GM03348 (cell line): ENCODE measurements at regions not wholly inside any gene's neighbourhood (a gene's known extent, or its start where the extent isn't known, plus 50 kb on each side); places are given as distances from the start of the nearest gene placed in this dataset.

ENCODE experiments used
- DNase-seq: peaks from one replicate; pipeline ENCODE4 v3.0.0; 2012; ENCODE audit warnings: low spot score

DNA sequence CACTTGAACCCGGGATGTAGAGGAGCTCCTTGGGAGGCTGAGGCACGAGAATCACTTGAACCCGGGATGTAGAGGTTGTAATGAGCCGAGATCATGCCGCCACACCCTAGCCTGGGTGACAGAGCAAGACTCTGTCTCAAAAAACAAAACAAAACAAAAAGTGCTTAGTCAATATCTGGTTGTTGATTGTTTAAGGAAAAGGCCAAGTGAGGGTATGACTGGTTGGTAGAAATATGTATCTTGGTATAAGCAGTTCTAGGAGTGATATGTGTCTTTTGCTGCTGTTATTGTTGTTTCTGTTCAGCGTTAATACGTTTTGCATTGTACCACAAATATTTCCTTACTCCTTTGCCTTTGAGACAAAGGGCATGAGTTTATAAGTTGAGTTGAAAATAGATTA lies 210.7 kb upstream of the DMRT1 start:
- no peak for DNase-seq

DNA sequence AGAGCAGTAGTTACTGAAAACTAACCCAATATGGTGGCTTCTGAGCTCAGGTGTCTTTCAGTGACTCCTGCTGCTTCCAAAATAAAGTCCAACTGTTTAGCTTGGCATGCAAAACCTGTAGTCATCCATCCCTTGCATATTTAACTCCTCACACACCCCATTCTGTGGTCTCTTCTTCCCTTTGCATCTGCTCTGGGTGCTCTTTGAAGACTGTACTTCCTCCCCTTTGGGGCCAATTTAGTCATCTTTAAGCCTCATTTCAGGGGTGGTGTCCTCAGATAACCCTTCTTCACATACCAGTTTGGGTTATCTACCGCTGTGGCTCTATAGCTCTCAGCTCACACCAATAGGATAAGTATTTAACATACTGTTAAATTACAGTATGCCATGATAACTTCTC lies 209.9 kb upstream of the DMRT1 start:
- DNase-seq, result no peak

DNA sequence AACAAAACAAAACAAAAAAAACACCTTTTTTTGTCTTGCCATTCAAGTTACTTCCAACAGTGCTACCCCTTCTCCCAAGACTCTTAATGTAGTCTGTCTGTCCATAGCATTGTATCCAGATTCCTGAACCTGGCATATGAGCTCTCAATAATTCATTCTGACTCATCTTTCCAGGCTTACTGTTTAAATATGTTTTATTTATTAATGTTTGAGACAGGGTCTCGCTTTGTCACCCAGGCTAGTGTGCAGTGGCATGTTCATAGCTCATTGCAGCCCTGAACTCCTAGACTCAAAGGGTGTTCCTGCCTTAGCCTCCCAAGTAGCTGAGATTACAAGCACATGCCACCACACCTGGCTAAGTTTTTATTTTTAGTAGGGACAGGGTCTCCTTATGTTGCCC lies 208.0 kb upstream of the DMRT1 start:
- no peak for DNase-seq

DNA sequence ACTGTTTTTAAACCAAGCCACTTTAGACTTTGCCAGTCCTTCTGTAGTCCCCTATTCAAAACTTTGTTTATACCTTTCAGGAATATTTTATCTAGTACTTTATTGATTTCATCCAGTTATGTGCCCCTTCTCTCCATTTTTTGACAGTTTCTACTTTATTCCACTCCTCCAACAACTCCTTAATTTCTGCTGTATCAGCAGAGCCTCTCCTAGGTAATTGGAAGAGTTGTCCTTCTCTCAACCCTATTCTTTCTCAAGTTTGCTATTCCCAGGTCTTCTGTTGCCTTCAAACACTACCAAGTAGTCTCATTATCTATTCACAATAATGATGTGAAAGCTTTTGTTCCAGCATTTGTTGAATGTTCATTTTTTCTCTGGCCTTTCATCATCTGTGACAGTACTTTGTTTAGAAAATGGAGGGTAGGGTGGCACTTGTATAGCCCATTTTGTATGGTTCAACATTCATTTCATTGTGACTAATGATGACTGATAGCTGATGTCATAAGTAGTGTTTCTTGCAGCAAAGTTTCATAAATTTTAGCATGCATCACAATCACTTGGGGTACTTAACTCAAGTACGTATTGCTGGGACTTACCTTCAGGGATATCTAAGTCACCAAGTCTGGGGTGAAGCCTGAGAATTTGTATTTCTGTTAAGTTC lies 204.4 kb upstream of the DMRT1 start:
- no peak for DNase-seq

DNA sequence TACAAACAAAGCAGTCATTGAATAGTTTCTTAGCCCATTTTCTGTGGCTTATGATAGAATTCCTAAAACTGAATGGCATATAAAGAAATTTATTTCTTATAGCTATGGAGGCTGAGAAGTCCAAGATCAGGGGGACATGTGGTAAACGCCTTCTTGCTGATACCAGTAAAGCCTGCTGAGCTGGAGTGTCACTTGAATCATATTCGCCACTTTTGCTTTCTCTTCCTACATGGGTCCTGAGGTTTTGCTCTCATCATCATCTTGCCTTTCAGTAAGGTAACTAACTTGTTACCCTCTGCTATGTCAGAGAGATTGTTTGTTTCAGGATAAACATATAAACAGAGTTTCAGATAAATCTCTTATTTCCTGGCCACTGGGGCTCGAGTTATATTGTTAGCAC lies 203.3 kb upstream of the DMRT1 start:
- DNase-seq, result no peak

DNA sequence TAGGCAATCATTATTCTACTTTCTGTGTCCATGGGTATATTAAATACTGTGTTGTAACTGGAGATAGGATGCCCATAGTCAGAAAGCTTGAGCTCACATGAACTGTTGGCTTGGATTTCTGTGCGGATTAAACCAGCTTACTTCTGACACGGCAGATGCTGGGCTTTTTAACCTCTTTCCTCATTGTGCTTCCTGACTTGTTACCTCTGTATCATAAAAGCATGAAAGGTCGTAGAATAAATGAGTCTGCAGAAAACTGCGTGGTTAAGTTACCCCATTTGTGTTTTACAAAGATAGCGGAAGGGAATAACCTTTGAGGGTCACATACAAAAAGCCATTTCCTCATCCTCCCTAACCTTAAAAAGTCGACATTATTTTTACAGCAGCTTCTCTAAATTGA lies 199.5 kb upstream of the DMRT1 start:
- no peak for DNase-seq

DNA sequence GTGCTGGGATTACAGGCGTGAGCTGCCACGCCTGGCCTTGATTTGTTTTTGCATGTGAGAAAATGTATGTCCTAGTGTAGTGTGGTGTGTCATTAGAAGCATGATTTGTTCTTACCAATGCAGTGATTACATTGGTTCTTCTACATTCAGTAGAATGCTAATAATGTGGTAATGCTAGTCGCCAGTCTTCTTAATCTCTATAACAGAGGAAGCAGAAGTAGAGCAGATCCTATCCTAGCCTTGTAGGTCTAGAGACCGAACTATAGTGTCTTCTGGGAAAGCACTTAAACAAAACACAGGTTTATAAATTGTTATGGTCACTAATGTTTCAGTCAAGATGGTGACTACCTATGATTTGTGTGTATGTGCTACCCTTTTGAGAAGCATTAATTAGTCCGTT lies 197.5 kb upstream of the DMRT1 start:
- DNase-seq, result no peak

DNA sequence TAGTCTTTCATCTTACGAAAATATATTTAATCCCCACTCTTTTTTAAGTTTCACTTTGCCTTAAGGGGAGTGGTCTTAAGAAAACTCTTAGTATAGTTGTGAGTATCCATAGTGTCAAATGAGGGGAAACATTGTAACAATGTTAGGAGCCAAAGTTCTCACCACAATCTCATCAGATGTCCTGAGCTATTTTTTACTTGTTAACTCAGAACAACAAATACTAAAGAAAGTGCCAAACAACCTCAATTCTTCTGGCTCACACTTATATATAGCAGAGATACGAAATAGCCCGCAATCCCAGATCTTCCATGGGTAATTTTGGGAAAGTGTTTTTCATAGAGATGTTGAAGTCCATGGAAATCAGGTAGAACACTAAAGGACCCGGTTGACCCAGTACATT lies 194.0 kb upstream of the DMRT1 start:
- DNase-seq, result no peak

DNA sequence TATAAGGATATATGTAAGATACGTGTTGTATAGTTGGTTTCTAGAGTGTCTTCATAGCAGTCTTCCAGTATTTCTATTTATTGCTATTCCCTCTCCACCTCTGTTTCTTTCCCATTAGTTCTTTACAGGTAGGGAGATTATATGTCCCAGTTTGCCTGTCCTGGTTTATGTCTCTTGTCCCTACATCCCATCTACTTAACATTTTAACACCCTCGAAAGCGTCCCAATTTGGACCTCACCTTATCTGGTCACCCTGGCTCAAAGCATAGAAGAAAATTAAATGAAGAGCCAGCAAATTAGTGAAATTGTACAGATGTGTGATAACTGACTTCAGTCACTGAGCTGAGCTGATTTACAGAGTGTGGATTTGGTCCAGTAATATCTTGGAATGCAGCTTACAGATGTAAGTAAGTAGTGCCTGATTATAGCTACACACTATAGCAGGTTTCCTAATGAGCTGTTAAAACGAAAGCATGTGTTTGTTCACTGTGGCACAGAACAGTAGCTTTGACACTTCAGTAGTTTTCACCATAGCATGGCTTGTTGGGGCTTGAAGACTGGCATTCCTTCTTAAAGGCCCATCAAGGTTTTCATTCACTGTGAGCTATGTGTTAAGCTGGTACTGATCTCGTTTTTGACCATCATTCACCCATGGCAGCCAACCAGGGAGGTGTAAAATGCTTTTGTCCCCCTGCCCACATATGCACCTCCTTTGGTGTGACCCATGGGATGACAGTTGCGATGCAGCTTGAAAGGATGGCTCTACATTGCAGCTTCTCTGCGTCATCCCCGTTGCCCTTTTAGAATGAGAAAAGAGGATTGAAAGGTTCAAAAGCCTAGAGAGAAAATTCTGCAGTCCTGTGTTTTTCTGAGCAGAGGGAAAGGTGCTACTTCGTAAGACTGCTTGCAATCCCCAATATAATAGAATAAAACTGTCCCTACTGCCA lies 192.1 kb upstream of the DMRT1 start:
- DNase-seq, result no peak

DNA sequence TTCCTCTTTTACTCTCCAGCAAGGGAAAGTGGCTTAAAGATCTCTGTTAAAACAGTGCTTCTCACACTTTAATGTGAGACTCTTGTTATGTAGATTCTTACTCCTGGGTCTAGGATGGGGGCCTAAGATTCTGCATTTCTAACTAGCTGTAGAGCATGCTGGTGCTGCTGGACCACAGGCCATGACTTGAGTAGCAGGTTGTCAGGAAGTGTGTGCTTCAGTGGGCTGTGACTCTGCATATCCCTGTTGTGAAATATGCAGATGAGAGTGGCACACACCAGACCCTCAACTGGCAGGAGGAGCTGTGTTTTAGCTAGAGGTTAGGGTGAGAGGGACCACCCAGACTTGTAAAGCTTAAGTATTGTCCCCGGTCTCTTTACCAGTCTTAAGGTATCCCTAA lies 191.1 kb upstream of the DMRT1 start:
- DNase-seq, result peak; percentile 31

DNA sequence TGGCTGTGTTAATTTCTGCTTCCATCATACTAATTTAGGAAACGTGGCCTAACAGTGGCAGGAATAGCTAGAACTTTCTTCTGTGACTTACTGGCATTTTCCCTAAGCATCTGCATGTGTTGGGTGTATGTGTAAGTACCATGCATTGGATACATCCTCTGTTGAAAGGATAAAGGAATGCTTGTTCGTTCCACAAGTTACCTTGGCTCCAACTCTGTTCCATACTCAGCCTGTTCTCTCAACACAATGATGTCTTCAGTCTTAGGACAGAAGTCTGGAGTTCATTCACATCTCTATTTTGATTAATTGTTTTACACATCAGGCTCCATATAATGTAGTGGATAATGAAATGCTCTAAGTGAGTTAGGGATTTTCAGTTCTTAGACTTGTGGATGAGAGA lies 190.1 kb upstream of the DMRT1 start:
- no peak for DNase-seq

DNA sequence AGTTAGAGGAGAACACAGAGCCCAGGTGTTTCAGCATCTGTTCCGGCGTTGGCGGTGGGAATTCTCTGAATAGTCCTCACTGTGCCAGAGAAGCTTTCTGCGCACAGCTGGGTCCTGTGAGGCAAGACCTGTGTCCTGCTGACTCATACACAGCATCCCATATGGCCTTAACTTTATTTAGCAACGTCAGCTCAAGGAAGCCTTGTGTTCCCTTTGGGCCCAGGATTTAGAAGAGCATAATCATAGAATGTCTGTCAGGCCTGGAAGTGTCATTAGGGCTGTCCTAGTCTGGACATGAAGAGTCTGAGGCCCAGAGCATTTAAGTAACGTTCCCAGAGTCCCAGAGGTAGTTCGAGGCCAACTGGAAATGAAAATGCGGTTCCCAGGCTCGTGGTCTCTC lies 188.6 kb upstream of the DMRT1 start:
- no peak for DNase-seq

DNA sequence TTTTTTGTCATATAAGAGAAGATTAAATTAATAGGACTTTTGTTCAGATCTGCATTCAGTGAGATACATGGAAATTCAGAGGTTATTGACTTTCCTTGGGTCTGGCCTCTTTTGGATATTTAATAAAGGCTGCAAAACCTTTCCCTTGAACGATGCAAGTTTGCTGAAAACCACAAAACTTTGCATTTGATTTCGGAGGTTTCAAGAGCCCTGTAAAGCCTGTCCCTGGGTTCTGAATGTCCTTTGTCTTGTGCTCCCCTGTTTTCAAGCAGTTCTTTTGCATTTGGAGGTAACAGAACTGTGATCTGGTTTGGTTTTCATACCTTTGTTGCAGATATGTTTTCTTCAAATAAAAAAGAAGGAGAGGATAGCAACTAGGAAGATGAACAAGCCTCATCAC lies 188.1 kb upstream of the DMRT1 start:
- DNase-seq, result no peak

DNA sequence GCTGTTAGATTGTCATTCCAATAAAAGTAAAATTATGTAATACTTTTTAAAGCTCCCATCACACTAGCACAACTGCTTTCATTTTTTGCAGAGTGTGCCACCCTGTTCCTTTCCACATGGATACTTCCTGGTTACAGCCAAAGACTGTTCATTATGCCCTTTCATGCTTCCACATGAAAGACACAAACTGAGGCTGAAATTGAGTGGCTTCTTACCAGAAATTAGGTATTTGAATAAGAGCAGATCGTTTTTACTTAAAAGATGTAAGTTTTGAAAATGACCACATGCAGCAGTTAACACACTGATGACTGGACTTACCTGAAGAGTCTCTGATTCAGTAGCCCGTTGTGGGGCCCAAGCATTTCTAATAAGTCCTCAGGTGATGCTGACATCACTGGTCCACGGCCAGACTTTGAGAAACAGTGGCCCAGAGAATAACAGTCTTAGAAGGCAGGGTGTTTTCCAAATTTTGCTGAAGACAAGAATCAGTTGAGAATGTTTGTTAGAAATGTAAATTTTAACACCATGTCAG lies 187.6 kb upstream of the DMRT1 start:
- DNase-seq, result no peak

DNA sequence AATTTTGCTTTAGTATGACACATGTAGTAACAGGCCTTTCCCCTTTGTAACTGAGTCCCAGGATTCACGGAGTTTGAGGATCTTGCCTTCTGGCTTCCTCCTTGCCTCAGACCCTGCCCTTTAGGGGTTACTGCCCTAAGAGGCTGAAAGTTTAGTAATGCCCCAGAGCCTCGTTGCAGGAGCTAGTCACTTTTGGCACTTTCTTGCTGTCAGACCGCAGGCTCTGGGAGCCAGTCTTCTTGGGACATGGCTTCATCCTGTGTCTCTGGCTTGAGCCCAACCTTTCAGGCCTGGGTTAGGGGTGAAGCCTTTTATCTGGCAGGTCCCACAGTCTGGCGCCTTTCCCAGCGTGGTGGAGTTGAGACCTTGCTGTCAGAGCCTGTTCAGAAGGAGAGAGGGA lies 185.6 kb upstream of the DMRT1 start:
- no peak for DNase-seq

DNA sequence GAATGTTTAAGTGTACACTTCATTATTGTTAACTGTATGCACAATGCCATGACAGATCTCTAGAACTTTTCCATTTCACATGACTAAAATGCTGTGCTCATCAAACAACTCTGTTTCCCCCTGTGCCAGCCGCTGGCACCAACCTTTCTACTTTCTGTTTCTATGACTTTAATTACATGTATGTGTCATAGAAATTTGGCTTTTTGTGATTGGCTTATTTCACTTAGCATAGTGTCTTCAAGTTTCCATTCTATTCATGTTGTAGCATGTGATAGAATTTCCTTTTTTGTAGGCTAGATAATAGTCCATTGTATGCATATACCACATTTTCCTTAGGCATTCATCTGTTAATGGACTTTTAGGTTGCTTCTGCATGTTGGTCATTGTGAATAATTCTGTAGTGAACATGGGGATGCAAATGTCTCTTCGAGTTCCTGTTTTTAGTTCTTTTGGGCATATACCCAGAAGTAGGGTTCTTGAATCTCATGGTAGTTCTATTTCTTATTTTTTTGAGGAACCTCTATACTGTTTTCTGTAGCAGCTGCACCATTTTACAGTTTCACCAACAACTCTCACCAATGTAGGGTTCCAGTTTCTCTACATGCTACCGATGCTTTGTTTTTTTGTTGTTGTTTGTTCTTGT lies 184.4 kb upstream of the DMRT1 start:
- no peak for DNase-seq

DNA sequence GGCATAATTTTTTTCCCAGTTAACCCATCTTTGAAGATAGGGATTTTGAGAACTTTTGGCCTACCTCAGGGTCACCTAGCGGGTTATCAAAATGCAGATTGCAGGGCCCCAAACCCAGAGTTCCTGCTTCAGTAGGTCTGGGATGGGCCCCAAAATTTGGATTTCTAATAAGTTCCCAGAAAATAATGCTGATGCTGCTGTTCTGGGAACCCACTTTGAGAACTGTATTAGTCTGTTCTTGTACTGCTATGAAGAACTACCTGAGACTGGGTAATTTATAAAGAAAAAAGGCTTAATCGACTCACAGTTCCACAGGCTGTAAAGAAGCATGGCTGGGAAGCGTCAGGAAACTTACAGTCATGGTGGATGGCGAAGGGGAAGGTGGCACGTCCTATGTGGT lies 182.2 kb upstream of the DMRT1 start:
- no peak for DNase-seq

DNA sequence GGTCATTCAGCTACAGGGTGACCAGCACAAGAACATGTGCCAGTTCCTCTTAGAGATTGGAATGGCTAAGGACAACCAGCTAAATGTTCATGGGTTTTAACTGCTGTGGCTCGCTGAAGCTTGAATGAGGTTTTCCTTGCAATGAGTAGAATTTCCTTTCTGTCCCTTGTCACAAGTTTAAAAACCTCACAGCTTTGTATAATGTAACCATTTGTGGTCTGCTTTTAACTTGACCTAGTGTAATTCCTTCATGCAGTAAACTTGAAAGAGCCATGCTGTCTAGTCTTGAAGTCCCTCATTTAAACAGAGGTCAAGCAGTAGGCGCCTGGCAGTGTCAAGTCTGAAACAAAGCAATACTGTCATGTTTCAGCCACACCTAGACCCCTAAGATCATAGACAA lies 181.3 kb upstream of the DMRT1 start:
- no peak for DNase-seq

DNA sequence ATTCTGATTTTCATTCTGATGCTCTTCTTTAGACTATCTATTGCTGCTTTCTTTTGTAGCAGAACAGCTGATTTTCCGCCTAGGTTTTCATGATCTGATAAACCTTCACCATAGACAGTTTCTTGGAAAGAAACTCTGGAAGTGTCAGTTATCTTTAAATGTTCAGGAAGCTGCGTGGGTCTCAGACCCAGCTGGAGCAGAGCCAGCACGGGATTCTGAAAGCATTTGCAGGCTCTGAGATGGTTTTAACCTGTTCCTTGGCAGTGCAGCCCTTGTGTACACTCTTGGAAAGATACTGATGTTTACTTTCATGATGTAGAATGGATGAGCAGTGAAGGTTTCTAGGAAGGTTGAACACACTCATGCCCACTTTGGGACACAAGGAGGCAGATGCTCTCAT lies 178.0 kb upstream of the DMRT1 start:
- DNase-seq, result no peak

DNA sequence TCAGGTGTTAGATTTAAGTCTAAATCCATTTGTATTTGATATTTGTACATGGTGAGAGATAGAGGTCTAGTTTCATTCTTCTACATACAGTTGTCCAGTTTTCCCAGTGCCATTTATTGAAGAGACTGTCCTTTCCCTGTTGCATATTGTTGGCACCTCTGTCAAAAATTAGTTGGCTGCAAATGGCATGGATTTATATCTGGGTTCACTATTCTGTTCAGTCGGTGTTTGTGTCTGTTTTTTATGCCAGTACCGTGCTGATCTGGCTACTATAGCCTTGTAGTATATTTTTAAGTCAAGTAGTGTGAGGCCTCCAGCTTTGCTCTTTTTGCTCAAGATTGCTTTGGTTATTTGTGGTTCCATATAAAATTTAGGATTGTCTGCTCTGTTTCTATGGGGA lies 176.2 kb upstream of the DMRT1 start:
- no peak for DNase-seq

DNA sequence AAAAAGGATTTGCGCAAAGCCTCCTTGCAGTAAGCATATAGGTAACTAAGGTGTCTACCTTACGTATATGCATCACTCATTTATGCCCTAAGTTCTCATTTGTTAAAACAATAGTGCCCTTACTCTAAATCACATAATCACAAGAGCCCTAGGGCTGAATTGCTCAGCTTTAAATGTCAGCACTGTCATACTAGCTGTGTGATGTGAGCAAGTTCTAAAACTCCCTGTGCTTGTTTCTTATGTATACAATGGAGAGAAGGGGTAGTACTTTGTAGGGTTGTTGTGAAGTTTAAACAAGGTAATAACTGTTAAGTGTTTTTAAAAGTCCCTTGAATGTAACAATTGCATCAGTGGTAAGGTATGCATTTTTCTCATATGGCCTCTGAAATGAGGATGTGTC lies 169.5 kb upstream of the DMRT1 start:
- no peak for DNase-seq

DNA sequence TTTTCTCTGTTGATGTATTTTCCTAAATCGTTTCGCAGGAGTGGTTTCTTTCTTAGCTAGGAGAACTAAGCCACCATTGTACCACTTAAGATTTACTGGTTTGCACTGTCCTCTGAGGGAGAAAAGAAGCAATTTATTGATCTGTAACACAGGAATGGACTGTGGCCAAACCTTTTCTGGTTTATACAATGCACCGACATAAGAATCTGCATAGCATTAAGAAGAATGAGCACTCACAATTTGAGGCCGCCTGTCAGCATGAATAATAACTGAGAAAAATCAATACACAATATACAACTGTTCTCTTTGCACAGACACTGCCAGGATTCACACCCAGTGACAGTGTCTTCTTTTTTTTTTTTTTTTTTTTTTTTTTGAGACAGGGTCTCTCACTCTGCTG lies 168.6 kb upstream of the DMRT1 start:
- DNase-seq, result no peak
